Neural cell (in vitro differentiated cells): ENCODE measurements at regions not wholly inside any gene's neighbourhood (a gene's known extent, or its start where the extent isn't known, plus 50 kb on each side); places are given as distances from the start of the nearest gene placed in this dataset.

Source experiments
- CTCF ChIP-seq: fragments of 450-650 bp; IDR thresholded peaks from 2 replicates; pipeline ENCODE4 v1.5.1; 2014; ENCODE audit warnings: antibody characterized with exemption, mild to moderate bottlenecking, moderate library complexity; ENCODE audit not compliant: poor library complexity, severe bottlenecking
- EP300 ChIP-seq: fragments of 450-650 bp; conservative IDR thresholded peaks from 2 replicates; pipeline ENCODE4 v1.6.1; 2014; ENCODE audit warnings: antibody characterized with exemption, mild to moderate bottlenecking, moderate library complexity; ENCODE audit not compliant: poor library complexity, severe bottlenecking
- EZH2 ChIP-seq: fragments of 200-600, 300-800 bp; shearing (Covaris generic), sonication (generic); IDR thresholded peaks from 2 replicates; pipeline ENCODE4 v1.6.1; 2014; ENCODE audit warnings: antibody characterized with exemption, low read length, borderline replicate concordance, mild to moderate bottlenecking; ENCODE audit not compliant: insufficient read depth, poor library complexity, severe bottlenecking
- MXI1 ChIP-seq: fragments of 450-650 bp; conservative IDR thresholded peaks from 2 replicates; pipeline ENCODE4 v1.6.1; 2014; ENCODE audit warnings: antibody characterized with exemption, mild to moderate bottlenecking; ENCODE audit not compliant: poor library complexity, severe bottlenecking
- POLR2AphosphoS5 ChIP-seq: IDR thresholded peaks from 2 replicates; pipeline ENCODE4 v1.6.1; 2012
- RAD21 ChIP-seq: fragments of 450-650 bp; conservative IDR thresholded peaks from 2 replicates; pipeline ENCODE4 v1.6.1; 2014; ENCODE audit warnings: antibody characterized with exemption, mild to moderate bottlenecking, moderate library complexity
- REST ChIP-seq: IDR thresholded peaks from 2 replicates; pipeline ENCODE4 v1.6.1; 2012; ENCODE audit warnings: borderline replicate concordance
- SMC3 ChIP-seq: fragments of 450-650 bp; conservative IDR thresholded peaks from 2 replicates; pipeline ENCODE4 v1.6.1; 2014; ENCODE audit warnings: antibody characterized with exemption, mild to moderate bottlenecking, moderate library complexity; ENCODE audit not compliant: poor library complexity
- TAF1 ChIP-seq: IDR thresholded peaks from 2 replicates; pipeline ENCODE4 v1.6.1; 2012; ENCODE audit warnings: low read depth

- TF ChIP-seq REST (no peak), CTCF (no peak), EP300 (no peak), POLR2AphosphoS5 (no peak), EZH2 (no peak), TAF1 (no peak), RAD21 (no peak), SMC3 (no peak), MXI1 (no peak)
Measured at GRCh38 chr4:27242217-27242616, 381.6 kb downstream of the STIM2 start.
